Activated B cell treated with CpG ODN at 0.5 μM for 24 hours (primary cell): ENCODE measurements at regions not wholly inside any gene's neighbourhood (a gene's known extent, or its start where the extent isn't known, plus 50 kb on each side); places are given as distances from the start of the nearest gene placed in this dataset.

Experiments used
- ATAC-seq: fragments of 200-7000 bp; cut with Tn5 transposase; one replicate; pipeline ENCODE4 v1.10.0; 2021; ENCODE audit warnings: low read depth, mild to moderate bottlenecking, moderate library complexity
- CTCF ChIA-PET: fragments of 350-600 bp; sonication (Branson Sonifier 250); formaldehyde crosslinking; loops from one replicate; lab custom pipeline; 2021; ENCODE audit warnings: antibody characterized with exemption; lab: Charles Lee
- POLR2A ChIA-PET: fragments of 350-600 bp; sonication (Branson Sonifier 250); formaldehyde crosslinking; loops from one replicate; lab custom pipeline; 2021; ENCODE audit warnings: antibody characterized with exemption; lab: Charles Lee
- DNase-seq: peaks from one replicate; pipeline ENCODE4 v3.0.0; 2022
- H3K27ac Mint-ChIP-seq: one replicate; pipeline ENCODE4 v1.8.0; 2020; ENCODE audit warnings: mixed read lengths
- H3K27me3 Mint-ChIP-seq: one replicate; pipeline ENCODE4 v1.8.0; 2021; ENCODE audit warnings: mixed read lengths
- H3K36me3 Mint-ChIP-seq: one replicate; pipeline ENCODE4 v1.8.0; 2021; ENCODE audit warnings: low read depth, mixed read lengths
- H3K4me1 Mint-ChIP-seq: one replicate; pipeline ENCODE4 v1.8.0; 2021; ENCODE audit warnings: mixed read lengths
- H3K4me3 Mint-ChIP-seq: one replicate; pipeline ENCODE4 v1.8.0; 2020; ENCODE audit warnings: mild to moderate bottlenecking, mixed read lengths
- H3K9me3 Mint-ChIP-seq: one replicate; pipeline ENCODE4 v1.8.0; 2020; ENCODE audit warnings: mixed read lengths
- intact Hi-C: fragments of 100-400 bp; cut with micrococcal nuclease; formaldehyde crosslinking; loops from one replicate; pipeline ENCODE4 v1.15.1; 2024
- TF ChIP-seq, protein P1 (sequence below): fragments of 200-600 bp; IDR thresholded peaks from one replicate; pipeline ENCODE4 v1.8.0; 2022; ENCODE audit warnings: antibody characterized with exemption, mild to moderate bottlenecking

DNA sequence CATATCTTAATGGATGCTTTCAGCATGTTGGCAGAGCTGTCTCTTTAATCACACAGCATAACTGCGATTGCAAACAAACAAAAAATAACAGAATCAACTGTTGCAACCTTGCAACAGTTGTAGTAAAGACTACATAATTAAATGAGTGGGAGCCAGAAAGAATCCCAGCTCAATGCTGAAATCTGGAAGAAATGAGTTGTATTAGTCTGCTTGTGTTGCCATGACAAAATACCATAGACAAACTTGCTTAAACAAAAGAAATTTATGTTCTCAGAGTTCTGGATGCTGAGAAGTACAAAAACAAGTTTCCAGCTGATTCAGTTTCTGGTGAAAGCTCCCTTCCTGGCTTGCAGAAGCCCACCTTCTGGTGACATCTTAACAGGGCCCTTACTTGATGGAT, 260.9 kb upstream of the TUSC1 start:
- ATAC-seq, result no peak
- peaks cover 4% of the 10 kb centered on the region for H3K9me3 Mint-ChIP-seq
- TF ChIP-seq, protein P1, sequence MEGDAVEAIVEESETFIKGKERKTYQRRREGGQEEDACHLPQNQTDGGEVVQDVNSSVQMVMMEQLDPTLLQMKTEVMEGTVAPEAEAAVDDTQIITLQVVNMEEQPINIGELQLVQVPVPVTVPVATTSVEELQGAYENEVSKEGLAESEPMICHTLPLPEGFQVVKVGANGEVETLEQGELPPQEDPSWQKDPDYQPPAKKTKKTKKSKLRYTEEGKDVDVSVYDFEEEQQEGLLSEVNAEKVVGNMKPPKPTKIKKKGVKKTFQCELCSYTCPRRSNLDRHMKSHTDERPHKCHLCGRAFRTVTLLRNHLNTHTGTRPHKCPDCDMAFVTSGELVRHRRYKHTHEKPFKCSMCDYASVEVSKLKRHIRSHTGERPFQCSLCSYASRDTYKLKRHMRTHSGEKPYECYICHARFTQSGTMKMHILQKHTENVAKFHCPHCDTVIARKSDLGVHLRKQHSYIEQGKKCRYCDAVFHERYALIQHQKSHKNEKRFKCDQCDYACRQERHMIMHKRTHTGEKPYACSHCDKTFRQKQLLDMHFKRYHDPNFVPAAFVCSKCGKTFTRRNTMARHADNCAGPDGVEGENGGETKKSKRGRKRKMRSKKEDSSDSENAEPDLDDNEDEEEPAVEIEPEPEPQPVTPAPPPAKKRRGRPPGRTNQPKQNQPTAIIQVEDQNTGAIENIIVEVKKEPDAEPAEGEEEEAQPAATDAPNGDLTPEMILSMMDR, result no peak
- intact Hi-C loops, result no loop called here
- POLR2A ChIA-PET, result no interaction called here
- H3K27me3 Mint-ChIP-seq, result no peaks in the 10 kb centered on the region
- H3K4me1 Mint-ChIP-seq, result no peaks in the 10 kb centered on the region
- CTCF ChIA-PET, result no interaction called here
- H3K4me3 Mint-ChIP-seq, result no peak overlapping the region
- no peaks in the 10 kb centered on the region for H3K36me3 Mint-ChIP-seq
- no peak for DNase-seq
- no peak overlapping the region for H3K27ac Mint-ChIP-seq

DNA sequence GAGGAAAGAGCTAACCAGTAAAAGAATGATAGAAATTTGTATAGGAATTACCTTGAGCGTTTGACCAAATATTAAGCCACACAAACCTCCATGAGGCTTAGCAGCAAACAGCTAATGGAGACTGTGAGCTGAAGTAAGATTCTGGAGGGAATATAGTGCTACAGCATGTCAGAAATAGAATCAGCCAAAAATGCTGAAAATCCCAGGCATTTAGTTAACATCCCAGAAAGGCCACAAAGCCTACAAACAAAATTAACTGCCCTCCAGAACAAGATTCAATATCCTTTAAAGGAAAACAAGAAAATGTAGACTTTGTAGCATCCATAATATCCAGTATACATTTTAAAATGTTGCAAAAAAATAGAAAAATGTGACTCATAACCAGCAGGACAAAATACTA, 257.8 kb upstream of the TUSC1 start:
- Mint-ChIP-seq H3K36me3 (no peaks in the 10 kb centered on the region), H3K9me3 (peaks cover 2% of the 10 kb centered on the region), H3K4me3 (no peak overlapping the region), H3K27ac (no peak overlapping the region), H3K27me3 (no peaks in the 10 kb centered on the region), H3K4me1 (no peaks in the 10 kb centered on the region)
- TF ChIP-seq, protein P1, result no peak
- ChIA-PET POLR2A (no interaction called here), CTCF (no interaction called here)
- ATAC-seq (no peak), DNase-seq (no peak)
- intact Hi-C loops, result no loop called here

DNA sequence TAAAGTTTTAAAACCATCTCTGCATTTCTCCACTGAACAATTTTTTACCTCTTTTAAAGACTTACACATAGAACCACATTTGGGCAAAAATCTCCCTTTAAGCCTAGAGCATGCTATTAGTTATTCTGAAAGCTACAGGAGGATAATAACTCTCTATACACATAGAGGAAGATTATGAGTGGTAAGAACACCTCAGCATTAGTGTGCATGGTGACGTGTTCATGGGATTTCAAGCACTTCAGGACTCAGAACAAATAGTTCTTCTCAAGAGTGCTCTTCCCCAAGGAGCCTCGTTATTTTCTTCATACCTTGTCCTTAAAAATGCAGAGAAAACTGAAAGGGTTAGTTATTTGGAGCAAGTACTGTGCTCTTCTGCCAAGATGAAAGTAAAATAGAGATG, 256.9 kb upstream of the TUSC1 start:
- Mint-ChIP-seq H3K4me3 (no peak overlapping the region), H3K4me1 (no peaks in the 10 kb centered on the region), H3K27me3 (no peaks in the 10 kb centered on the region), H3K27ac (no peak overlapping the region), H3K9me3 (peaks cover 4% of the 10 kb centered on the region), H3K36me3 (no peaks in the 10 kb centered on the region)
- intact Hi-C loops, result no loop called here
- no peak for ATAC-seq
- TF ChIP-seq, protein P1, result no peak
- no peak for DNase-seq
- ChIA-PET CTCF (no interaction called here), POLR2A (no interaction called here)

DNA sequence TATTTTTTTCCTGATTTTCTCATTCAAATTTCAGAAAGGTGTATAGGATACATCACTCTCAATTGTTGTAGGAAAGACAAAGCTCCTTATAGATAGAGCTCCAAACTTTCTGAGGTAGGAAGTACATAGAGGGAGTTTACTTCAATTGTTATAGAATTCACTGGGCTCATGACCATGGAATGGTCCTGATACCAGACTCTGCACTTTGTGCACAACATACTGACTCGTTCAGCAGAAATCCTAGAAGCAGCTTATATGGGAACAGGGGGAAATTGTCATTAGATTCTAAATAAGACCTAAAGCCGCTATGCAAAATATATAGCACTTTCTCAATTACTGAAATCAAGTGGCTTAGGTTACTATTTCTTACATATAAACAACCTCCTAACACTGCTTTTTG, 240.5 kb upstream of the TUSC1 start:
- no peak overlapping the region for H3K4me3 Mint-ChIP-seq
- ATAC-seq (no peak), DNase-seq (no peak)
- intact Hi-C loops, result no loop called here
- no peak overlapping the region for H3K27ac Mint-ChIP-seq
- no peaks in the 10 kb centered on the region for H3K27me3 Mint-ChIP-seq
- POLR2A ChIA-PET, result no interaction called here
- no peaks in the 10 kb centered on the region for H3K4me1 Mint-ChIP-seq
- H3K36me3 Mint-ChIP-seq, result no peaks in the 10 kb centered on the region
- CTCF ChIA-PET, result no interaction called here
- peaks cover 7% of the 10 kb centered on the region for H3K9me3 Mint-ChIP-seq
- TF ChIP-seq, protein P1, result no peak

DNA sequence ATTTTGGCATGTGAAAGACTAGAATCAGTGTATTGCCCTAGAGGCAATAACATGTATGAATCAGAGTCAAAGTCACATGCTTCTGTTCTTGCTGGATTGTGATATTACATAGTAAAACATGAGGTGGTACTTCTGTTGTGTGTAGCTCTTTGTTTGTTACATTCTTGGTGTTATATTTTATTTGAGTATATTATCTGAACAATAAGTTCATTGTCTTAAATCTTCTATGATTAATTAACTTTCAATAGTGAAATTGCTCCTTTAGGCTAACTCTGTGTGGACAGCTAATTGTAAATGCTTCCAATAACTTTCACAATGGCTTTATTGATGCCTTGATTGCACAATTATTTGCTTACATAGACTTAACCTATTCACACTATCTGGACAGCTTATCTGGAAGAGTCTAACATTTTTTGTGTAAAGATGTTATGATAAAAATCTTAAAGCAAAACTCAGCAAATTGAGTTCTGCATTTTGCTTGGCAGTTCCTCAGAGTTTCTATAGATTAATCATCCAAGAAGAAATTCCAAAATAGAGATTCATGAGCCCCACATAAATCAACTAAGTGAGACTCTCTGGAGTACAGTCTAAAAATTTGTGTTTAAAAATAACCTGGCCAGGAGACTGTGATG, 239.6 kb upstream of the TUSC1 start:
- CTCF ChIA-PET, result no interaction called here
- Mint-ChIP-seq H3K36me3 (no peaks in the 10 kb centered on the region), H3K4me3 (no peak overlapping the region), H3K9me3 (peaks cover 7% of the 10 kb centered on the region), H3K27ac (no peak overlapping the region), H3K4me1 (no peaks in the 10 kb centered on the region), H3K27me3 (no peaks in the 10 kb centered on the region)
- TF ChIP-seq, protein P1, result no peak
- ATAC-seq (no peak), DNase-seq (no peak)
- POLR2A ChIA-PET, result no interaction called here
- intact Hi-C loops, result no loop called here
